HepG2 (cell line): ENCODE measurements at regions not wholly inside any gene's neighbourhood (a gene's known extent, or its start where the extent isn't known, plus 50 kb on each side); places are given as distances from the start of the nearest gene placed in this dataset.

ENCODE experiments used
- ATAC-seq: fragments of 200-7000 bp; cut with Tn5 transposase; 3 replicates; pipeline ENCODE4 v1.9.1; 2020; ENCODE audit warnings: mild to moderate bottlenecking, moderate library complexity
- BruUV-seq: library from RNA; stranded (reverse); fragments of 400-500 nt; replicated peaks from 2 replicates; lab custom pipeline; 2021; lab: Mats Ljungman, UMichigan
- CTCF ChIA-PET: fragments of 300-600 bp; formaldehyde crosslinking; extraction: SDS; loops from one replicate; lab custom pipeline; 2021; ENCODE audit warnings: low total read pairs, inconsistent platforms, low intra/inter-chr PET ratio; lab: Yijun Ruan, JAX
- POLR2A ChIA-PET: fragments of 350-600 bp; sonication (Branson Sonifier 250); formaldehyde crosslinking; loops from one replicate; lab custom pipeline; 2020; ENCODE audit warnings: antibody characterized with exemption, inconsistent platforms; lab: Yijun Ruan, JAX
- DNase-seq: peaks from one replicate; pipeline ENCODE4 v3.0.0-alpha.2; 2015; ENCODE audit warnings: low spot score
- FAIRE-seq: peaks from 3 replicates; lab custom pipeline; 2011; peaks lifted over from hg19 to GRCh38; lab: Jason Lieb, UNC
- H2AFZ ChIP-seq: one replicate; pipeline ENCODE4 v1.6.1; 2011; ENCODE audit warnings: low read length, inconsistent platforms
- H3K27ac ChIP-seq: fragments of 300-600 bp; 3 replicates; pipeline ENCODE4 v1.8.0; 2011; ENCODE audit warnings: mixed run types, mild to moderate bottlenecking, mixed read lengths, low read length, inconsistent platforms; ENCODE audit not compliant: insufficient read depth; ENCODE audit errors: extremely low read length
- H3K27me3 ChIP-seq, 2 experiments: fragments of 200-600 bp in 1 of 2; 2 replicates in 1 of 2; 3 replicates in 1 of 2; pipeline versions ENCODE4 v1.6.0 to v1.8.0; 2011; ENCODE audit warnings: low read length in 2 of 2, mild to moderate bottlenecking in 2 of 2, moderate library complexity in 2 of 2, inconsistent platforms in 1 of 2; ENCODE audit not compliant: insufficient read depth in 2 of 2, control insufficient read depth in 1 of 2
- H3K36me3 ChIP-seq, 2 experiments: fragments of 200-600 bp in 1 of 2; replicated peaks in 1 of 2; 2 replicates in 1 of 2; 3 replicates in 1 of 2; pipeline versions ENCODE4 v1.5.1 to v1.8.0; 2011; ENCODE audit warnings: low read length in 2 of 2, inconsistent platforms in 1 of 2; ENCODE audit not compliant: insufficient read depth in 2 of 2, control insufficient read depth in 1 of 2
- H3K4me1 ChIP-seq: 2 replicates; pipeline ENCODE4 v1.5.1; 2012; ENCODE audit warnings: low read length, inconsistent platforms; ENCODE audit not compliant: insufficient read depth
- H3K4me2 ChIP-seq: 2 replicates; pipeline ENCODE4 v1.6.0; 2011; ENCODE audit warnings: low read depth, low read length, inconsistent platforms
- H3K4me3 ChIP-seq, 3 experiments: fragments of 200-600 bp in 1 of 3; sonication (generic), shearing (Covaris generic) in 1 of 3; replicated peaks in 1 of 3; 2 replicates each; pipeline ENCODE4 v1.5.1; 2011 to 2016; ENCODE audit warnings: low read length in 3 of 3, inconsistent platforms in 2 of 3, low read depth in 2 of 3, mild to moderate bottlenecking in 2 of 3, control low read depth in 1 of 3, mixed read lengths in 1 of 3; ENCODE audit not compliant: insufficient read depth in 1 of 3
- H3K79me2 ChIP-seq: one replicate; pipeline ENCODE4 v1.6.1; 2011; ENCODE audit warnings: low read length, inconsistent platforms; ENCODE audit not compliant: insufficient read depth
- H3K9ac ChIP-seq: 2 replicates; pipeline ENCODE4 v1.6.0; 2011; ENCODE audit warnings: mild to moderate bottlenecking, low read depth, low read length, inconsistent platforms; ENCODE audit not compliant: insufficient read depth
- H3K9me3 ChIP-seq: 2 replicates; pipeline ENCODE4 v1.5.1; 2012; ENCODE audit warnings: mild to moderate bottlenecking, low read length
- H4K20me1 ChIP-seq: 2 replicates; pipeline ENCODE4 v1.6.0; 2011; ENCODE audit warnings: inconsistent platforms, mild to moderate bottlenecking, low read length, moderate library complexity; ENCODE audit not compliant: insufficient read depth
- ASH2L ChIP-seq: fragments of 300-600, 200-600 bp; sonication (generic); IDR thresholded peaks from 2 replicates; pipeline ENCODE4 v1.7.0; 2017; ENCODE audit warnings: low read depth, mild to moderate bottlenecking, moderate library complexity, mixed read lengths, low read length; ENCODE audit not compliant: insufficient read length
- DBP ChIP-seq: sonication (generic); formaldehyde crosslinking; IDR thresholded peaks from 2 replicates; pipeline ENCODE4 v1.4.0; 2020; ENCODE audit warnings: missing genetic modification reagents; ENCODE audit errors: not compliant biosample characterization
- EP300 ChIP-seq, 3 experiments: sonication (generic) in 1 of 3; formaldehyde crosslinking in 1 of 3; IDR thresholded peaks; 2 replicates each; pipeline versions ENCODE4 v1.5.1 to v1.6.1; 2011 to 2020; ENCODE audit warnings: low read depth in 2 of 3, low read length in 2 of 3, borderline replicate concordance in 1 of 3, improper control_type of control experiment in 1 of 3, mild to moderate bottlenecking in 1 of 3, missing genetic modification reagents in 1 of 3, moderate library complexity in 1 of 3
- ZBTB26 ChIP-seq: IDR thresholded peaks from 2 replicates; pipeline ENCODE4 v1.6.1; 2016; ENCODE audit warnings: missing compliant biosample characterization, missing genetic modification reagents, borderline replicate concordance
- ZBTB7A ChIP-seq: sonication (generic); formaldehyde crosslinking; IDR thresholded peaks from 2 replicates; pipeline ENCODE4 v1.8.0; 2022; ENCODE audit warnings: mild to moderate bottlenecking, missing genetic modification reagents
- ZFP1 ChIP-seq: IDR thresholded peaks from 2 replicates; pipeline ENCODE4 v1.6.1; 2016
- ZMYM2 ChIP-seq: sonication (generic); formaldehyde crosslinking; IDR thresholded peaks from 2 replicates; pipeline ENCODE4 v1.8.0; 2022; ENCODE audit warnings: mild to moderate bottlenecking, missing genetic modification reagents
- ZNF234 ChIP-seq: sonication (generic); formaldehyde crosslinking; conservative IDR thresholded peaks from 2 replicates; pipeline ENCODE4 v1.5.1; 2020; ENCODE audit warnings: mild to moderate bottlenecking, missing genetic modification reagents
- ZNF563 ChIP-seq: sonication (generic); formaldehyde crosslinking; IDR thresholded peaks from 2 replicates; pipeline ENCODE4 v1.8.0; 2022; ENCODE audit warnings: mild to moderate bottlenecking, moderate library complexity, missing genetic modification reagents
- ZNF570 ChIP-seq: sonication (generic); formaldehyde crosslinking; IDR thresholded peaks from 2 replicates; pipeline ENCODE4 v1.4.0; 2020; ENCODE audit warnings: mild to moderate bottlenecking, missing genetic modification reagents, borderline replicate concordance
- ZNF790 ChIP-seq: sonication (generic); formaldehyde crosslinking; IDR thresholded peaks from 2 replicates; pipeline ENCODE4 v1.8.0; 2022; ENCODE audit warnings: missing genetic modification reagents, mild to moderate bottlenecking, borderline replicate concordance
- whole genome bisulfite sequencing: methylation state at CpG from one replicate; pipeline ENCODE4 v1.1.6; 2017; ENCODE audit warnings: low lambda C conversion rate; 5-methylcytosine and 5-hydroxymethylcytosine counted together
- in situ Hi-C: cut with HindIII; loops from 2 replicates; pipeline ENCODE4 v1.10.0; 2017; ENCODE audit warnings: low pct_unique_long_range_greater_than_20kb; ENCODE audit not compliant: extremely low pct_ligation_motif_present
- intact Hi-C: fragments of 100-400 bp; cut with micrococcal nuclease; formaldehyde crosslinking; loops from one replicate; pipeline ENCODE4 v1.10.0; 2022; ENCODE audit not compliant: unreplicated experiment
- TF ChIP-seq, protein P1 (sequence below): sonication (generic); formaldehyde crosslinking; IDR thresholded peaks from 2 replicates; pipeline ENCODE4 v1.4.0; 2020; ENCODE audit warnings: missing genetic modification reagents, borderline replicate concordance

DNA sequence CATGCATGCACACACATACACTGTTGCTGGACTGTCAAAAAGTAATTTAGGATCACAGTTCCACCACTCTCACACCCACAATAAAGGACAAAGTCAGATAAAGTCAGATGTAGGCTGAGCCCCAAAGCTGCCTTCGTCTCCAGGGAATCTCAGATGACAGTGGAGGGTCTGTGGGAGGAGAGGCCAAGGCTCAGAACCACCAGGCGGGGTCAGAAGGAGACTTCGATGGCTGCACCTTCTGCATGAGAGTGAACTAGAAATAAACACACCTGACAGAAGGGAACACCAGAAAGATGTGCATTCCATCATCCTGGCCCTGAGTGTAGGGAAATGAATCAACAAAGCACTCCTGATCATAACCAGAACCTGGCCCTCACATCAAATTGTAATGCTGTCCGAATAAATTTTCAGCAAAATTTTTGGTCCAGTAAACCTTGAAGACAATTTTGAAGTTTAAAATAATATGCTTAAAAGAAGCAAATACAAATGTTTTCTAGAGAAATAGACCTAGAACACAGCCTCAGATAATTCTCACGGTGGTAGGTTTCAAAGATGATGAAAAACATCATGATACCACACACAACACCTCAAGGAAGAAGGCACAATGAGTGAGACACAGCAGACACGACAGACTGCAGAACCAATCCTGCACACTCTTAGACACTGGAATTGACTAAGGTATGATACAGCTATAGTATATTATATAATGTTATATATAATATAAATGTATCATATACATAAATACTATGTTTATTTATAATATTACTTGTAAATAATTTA, 269.8 kb upstream of the KLF6 start:
- H2AFZ ChIP-seq: no peak overlapping the region
- no peaks in the 10 kb centered on the region for H4K20me1 ChIP-seq
- in situ Hi-C loops (no loop called here), intact Hi-C loops (no loop called here)
- no TSS peak for BruUV-seq
- no peaks in the 10 kb centered on the region for H3K36me3 ChIP-seq
- H3K79me2 ChIP-seq: no peaks in the 10 kb centered on the region
- no peak overlapping the region for H3K4me3 ChIP-seq
- FAIRE-seq (no peak), ATAC-seq (no peak), DNase-seq (no peak)
- WGBS: under 1% methylated on average over 6 of the region's 6 CpGs
- no peaks in the 10 kb centered on the region for H3K4me1 ChIP-seq
- H3K9ac ChIP-seq: no peak overlapping the region
- ChIA-PET CTCF (no interaction called here), POLR2A (no interaction called here)
- no peaks in the 10 kb centered on the region for H3K9me3 ChIP-seq
- no peak for TF ChIP-seq ZMYM2 (CRISPR knock-in tag)
- TF ChIP-seq ZNF563: no peak
- TF ChIP-seq ZNF234 (CRISPR knock-in tag): no peak
- TF ChIP-seq ZBTB7A (CRISPR knock-in tag): no peak
- TF ChIP-seq ZFP1 (CRISPR knock-in tag): no peak
- no peak for TF ChIP-seq EP300 (IDR thresholded peaks at IDR 0.05; ENCODE audit: low read depth in 2 of 2, low read length in 2 of 2)
- no peak for TF ChIP-seq EP300 (CRISPR knock-in tag; IDR thresholded peaks at IDR 0.05; ENCODE audit: borderline replicate concordance)
- no peak for TF ChIP-seq ZNF570 (CRISPR knock-in tag)
- no peak for TF ChIP-seq ASH2L
- TF ChIP-seq DBP (CRISPR knock-in tag): no peak
- no peak for TF ChIP-seq ZNF790 (CRISPR knock-in tag)
- no peak for TF ChIP-seq ZBTB26
- TF ChIP-seq, protein P1, sequence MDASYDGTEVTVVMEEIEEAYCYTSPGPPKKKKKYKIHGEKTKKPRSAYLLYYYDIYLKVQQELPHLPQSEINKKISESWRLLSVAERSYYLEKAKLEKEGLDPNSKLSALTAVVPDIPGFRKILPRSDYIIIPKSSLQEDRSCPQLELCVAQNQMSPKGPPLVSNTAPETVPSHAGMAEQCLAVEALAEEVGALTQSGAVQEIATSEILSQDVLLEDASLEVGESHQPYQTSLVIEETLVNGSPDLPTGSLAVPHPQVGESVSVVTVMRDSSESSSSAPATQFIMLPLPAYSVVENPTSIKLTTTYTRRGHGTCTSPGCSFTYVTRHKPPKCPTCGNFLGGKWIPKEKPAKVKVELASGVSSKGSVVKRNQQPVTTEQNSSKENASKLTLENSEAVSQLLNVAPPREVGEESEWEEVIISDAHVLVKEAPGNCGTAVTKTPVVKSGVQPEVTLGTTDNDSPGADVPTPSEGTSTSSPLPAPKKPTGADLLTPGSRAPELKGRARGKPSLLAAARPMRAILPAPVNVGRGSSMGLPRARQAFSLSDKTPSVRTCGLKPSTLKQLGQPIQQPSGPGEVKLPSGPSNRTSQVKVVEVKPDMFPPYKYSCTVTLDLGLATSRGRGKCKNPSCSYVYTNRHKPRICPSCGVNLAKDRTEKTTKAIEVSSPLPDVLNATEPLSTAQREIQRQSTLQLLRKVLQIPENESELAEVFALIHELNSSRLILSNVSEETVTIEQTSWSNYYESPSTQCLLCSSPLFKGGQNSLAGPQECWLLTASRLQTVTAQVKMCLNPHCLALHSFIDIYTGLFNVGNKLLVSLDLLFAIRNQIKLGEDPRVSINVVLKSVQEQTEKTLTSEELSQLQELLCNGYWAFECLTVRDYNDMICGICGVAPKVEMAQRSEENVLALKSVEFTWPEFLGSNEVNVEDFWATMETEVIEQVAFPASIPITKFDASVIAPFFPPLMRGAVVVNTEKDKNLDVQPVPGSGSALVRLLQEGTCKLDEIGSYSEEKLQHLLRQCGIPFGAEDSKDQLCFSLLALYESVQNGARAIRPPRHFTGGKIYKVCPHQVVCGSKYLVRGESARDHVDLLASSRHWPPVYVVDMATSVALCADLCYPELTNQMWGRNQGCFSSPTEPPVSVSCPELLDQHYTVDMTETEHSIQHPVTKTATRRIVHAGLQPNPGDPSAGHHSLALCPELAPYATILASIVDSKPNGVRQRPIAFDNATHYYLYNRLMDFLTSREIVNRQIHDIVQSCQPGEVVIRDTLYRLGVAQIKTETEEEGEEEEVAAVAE (CRISPR knock-in tag): no peak
- no peak overlapping the region for H3K27ac ChIP-seq
- peaks cover 0 to 20% of the 10 kb centered on the region in 2 experiments; a peak in 3 of 5 replicates for H3K27me3 ChIP-seq
- no peak overlapping the region for H3K4me2 ChIP-seq
